GM12878 (cell line): ENCODE measurements at regions not wholly inside any gene's neighbourhood (a gene's known extent, or its start where the extent isn't known, plus 50 kb on each side); places are given as distances from the start of the nearest gene placed in this dataset.

ENCODE experiments used
- ATAC-seq: fragments of 200-7000 bp; cut with Tn5 transposase; 3 replicates; pipeline ENCODE4 v1.9.1; 2020; ENCODE audit warnings: mild to moderate bottlenecking, moderate library complexity
- BruUV-seq: library from RNA; stranded (reverse); fragments of 400-500 nt; replicated peaks from 2 replicates; lab custom pipeline; 2021; lab: Mats Ljungman, UMichigan
- CTCF ChIA-PET: fragments of 300-600 bp; sonication (Branson Sonifier 250); formaldehyde crosslinking; extraction: SDS; loops from one replicate; lab custom pipeline; 2021; ENCODE audit warnings: inconsistent platforms; lab: Yijun Ruan, JAX
- POLR2A ChIA-PET: fragments of 350-600 bp; formaldehyde crosslinking; extraction: SDS; loops from one replicate; lab custom pipeline; 2021; ENCODE audit warnings: inconsistent platforms; lab: Charles Lee
- RAD21 ChIA-PET: fragments of 300-600 bp; sonication (Branson Sonifier 250); formaldehyde crosslinking; loops from one replicate; lab custom pipeline; 2023; ENCODE audit warnings: antibody characterized with exemption; ENCODE audit not compliant: unreplicated experiment; lab: Charles Lee
- SMC1A ChIA-PET: fragments of 300-600 bp; sonication (Branson Sonifier 250); formaldehyde crosslinking; loops from one replicate; lab custom pipeline; 2023; ENCODE audit not compliant: unreplicated experiment, uncharacterized antibody; lab: Charles Lee
- DNase-seq: peaks from one replicate; pipeline ENCODE4 v3.0.0-alpha.2; 2011; ENCODE audit warnings: low read depth, low spot score
- FAIRE-seq: peaks from 3 replicates; lab custom pipeline; 2011; peaks lifted over from hg19 to GRCh38; lab: Jason Lieb, UNC
- H2AFZ ChIP-seq: 2 replicates; pipeline ENCODE4 v1.6.0; 2011; ENCODE audit warnings: low read depth, low read length, control low read depth; ENCODE audit not compliant: control insufficient read depth
- H3K27ac ChIP-seq: 2 replicates; pipeline ENCODE4 v1.5.1; 2011; ENCODE audit warnings: control low read depth; ENCODE audit not compliant: control insufficient read depth, insufficient read depth
- H3K27me3 ChIP-seq, 2 experiments: replicated peaks in 1 of 2; 2 replicates each; pipeline versions ENCODE4 v1.6.0 to v1.6.1; 2011; ENCODE audit warnings: low read length in 1 of 2; ENCODE audit not compliant: control insufficient read depth in 2 of 2, insufficient read depth in 2 of 2
- H3K36me3 ChIP-seq, 2 experiments: 2 replicates each; pipeline ENCODE4 v1.5.1; 2011; ENCODE audit warnings: low read length in 1 of 2; ENCODE audit not compliant: control insufficient read depth in 2 of 2, insufficient read depth in 2 of 2
- H3K4me1 ChIP-seq: 2 replicates; pipeline ENCODE4 v1.6.1; 2011; ENCODE audit warnings: mild to moderate bottlenecking, low read length, moderate library complexity, mixed read lengths; ENCODE audit not compliant: control insufficient read depth, insufficient read depth
- H3K4me2 ChIP-seq: 2 replicates; pipeline ENCODE4 v1.6.0; 2011; ENCODE audit warnings: control low read depth; ENCODE audit not compliant: control insufficient read depth, insufficient read depth
- H3K4me3 ChIP-seq: fragments of 200-600 bp; sonication (generic); 2 replicates; pipeline ENCODE4 v1.5.1; 2016
- H3K79me2 ChIP-seq: 2 replicates; pipeline ENCODE4 v1.6.0; 2011; ENCODE audit warnings: low read length; ENCODE audit not compliant: control insufficient read depth, insufficient read depth
- H3K9ac ChIP-seq: 2 replicates; pipeline ENCODE4 v1.8.0; 2011; ENCODE audit warnings: low read length, control low read depth, mixed read lengths; ENCODE audit not compliant: control insufficient read depth, insufficient read depth
- H3K9me3 ChIP-seq: replicated peaks from 3 replicates; pipeline ENCODE4 v1.5.1; 2011; ENCODE audit warnings: mild to moderate bottlenecking, low read length; ENCODE audit not compliant: control insufficient read depth, insufficient read depth
- H4K20me1 ChIP-seq: 2 replicates; pipeline ENCODE4 v1.6.0; 2011; ENCODE audit not compliant: control insufficient read depth, insufficient read depth
- EZH2 ChIP-seq: IDR thresholded peaks from 2 replicates; pipeline ENCODE4 v1.6.1; 2012; ENCODE audit warnings: low read depth, mild to moderate bottlenecking, control low read depth, inconsistent platforms, low read length, borderline replicate concordance; ENCODE audit not compliant: control insufficient read depth
- HDAC6 ChIP-seq: fragments of 200-600 bp; sonication (generic); IDR thresholded peaks from one replicate; pipeline ENCODE4 v1.8.0; 2017; ENCODE audit warnings: antibody characterized with exemption; ENCODE audit not compliant: unreplicated experiment
- MEF2B ChIP-seq: fragments of 450-650 bp; IDR thresholded peaks from 2 replicates; pipeline ENCODE4 v1.6.1; 2018; ENCODE audit warnings: mild to moderate bottlenecking, moderate library complexity; ENCODE audit not compliant: partially characterized antibody, poor library complexity, severe bottlenecking
- POU2F2 ChIP-seq: IDR thresholded peaks from 3 replicates; pipeline ENCODE4 v1.6.1; 2011; ENCODE audit warnings: low read depth, mild to moderate bottlenecking, low read length, borderline replicate concordance
- SIN3A ChIP-seq: IDR thresholded peaks from 2 replicates; pipeline ENCODE4 v1.6.1; 2012; ENCODE audit warnings: low read depth, low read length, improper control_type of control experiment
- SMARCA5 ChIP-seq: fragments of 450-650 bp; IDR thresholded peaks from 2 replicates; pipeline ENCODE4 v1.6.1; 2017; ENCODE audit warnings: mild to moderate bottlenecking
- ZBED1 ChIP-seq: IDR thresholded peaks from 2 replicates; pipeline ENCODE4 v1.6.1; 2016; ENCODE audit warnings: borderline replicate concordance
- ZNF217 ChIP-seq: fragments of 450-650 bp; IDR thresholded peaks from 2 replicates; pipeline ENCODE4 v1.6.1; 2017; ENCODE audit warnings: antibody characterized with exemption, mild to moderate bottlenecking
- WGBS: methylation state at CpG from one replicate; pipeline ENCODE4 v1.1.6; 2016; ENCODE audit warnings: low lambda C conversion rate; ENCODE audit not compliant: insufficient replicate concordance, insufficient coverage; ENCODE audit errors: missing lambda C conversion rate; 5-methylcytosine and 5-hydroxymethylcytosine counted together
- in situ Hi-C: fragments of 300-500 bp; cut with MboI; formaldehyde crosslinking; loops from 9 replicates; pipeline ENCODE4 v1.14.3; 2018; ENCODE audit warnings: mixed read lengths
- intact Hi-C: fragments of 100-400 bp; cut with micrococcal nuclease; formaldehyde crosslinking; loops from one replicate; pipeline ENCODE4 v1.14.2; 2022; ENCODE audit not compliant: unreplicated experiment
- TF ChIP-seq, protein P1 (sequence below): fragments of 450-650 bp; IDR thresholded peaks from 2 replicates; pipeline ENCODE4 v1.6.1; 2017; ENCODE audit warnings: antibody characterized with exemption, mild to moderate bottlenecking, moderate library complexity

DNA sequence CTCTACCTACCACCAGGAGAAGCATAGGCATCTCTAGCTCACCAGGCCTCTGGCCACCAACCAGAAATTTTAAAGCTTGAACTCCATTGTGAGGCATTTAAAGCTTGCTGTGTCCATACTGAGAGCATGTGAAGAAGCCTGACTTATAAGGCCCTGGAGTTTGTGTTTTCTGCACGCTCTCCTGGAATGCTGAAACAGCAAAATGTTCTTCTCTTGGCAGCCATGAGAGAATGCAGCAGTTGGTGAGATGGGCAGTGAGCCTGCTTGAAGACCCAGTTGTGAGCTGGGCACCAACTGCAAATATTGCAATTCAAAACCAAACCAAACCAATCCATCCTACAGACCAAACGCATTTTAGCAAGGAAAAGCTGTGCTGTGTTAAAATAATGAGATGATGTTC, 170.0 kb upstream of the IVNS1ABP start:
- intact Hi-C loops (no loop called here), in situ Hi-C loops (no loop called here)
- ChIA-PET SMC1A (interaction anchor here (0.6 kb wide), 1 partner anchor 415 kb away, joined by 3 read pairs; no protein-coding TSS in a partner anchor), RAD21 (no interaction called here), CTCF (interaction anchor here (1.1 to 1.4 kb wide), 2 partner anchors 21 to 109 kb away, joined by 3 to 4 read pairs; no protein-coding TSS in a partner anchor), POLR2A (no interaction called here)
- no peak overlapping the region for H3K9ac ChIP-seq
- H3K27ac ChIP-seq, result no peak overlapping the region
- no peaks in the 10 kb centered on the region for H4K20me1 ChIP-seq
- WGBS, result 64% methylated on average over 2 of the region's 2 CpGs
- ATAC-seq, result no peak
- H3K4me1 ChIP-seq, result no peaks in the 10 kb centered on the region
- no peak for DNase-seq
- no peaks in the 10 kb centered on the region for H3K36me3 ChIP-seq
- FAIRE-seq, result no peak
- H2AFZ ChIP-seq, result no peak overlapping the region
- H3K79me2 ChIP-seq, result no peaks in the 10 kb centered on the region
- H3K4me2 ChIP-seq, result no peak overlapping the region
- H3K9me3 ChIP-seq, result no peaks in the 10 kb centered on the region
- TF ChIP-seq ZBED1, result no peak
- TF ChIP-seq SMARCA5, result no peak
- no peak for TF ChIP-seq SIN3A
- no peak for TF ChIP-seq MEF2B
- TF ChIP-seq ZNF217, result no peak
- TF ChIP-seq, protein P1, sequence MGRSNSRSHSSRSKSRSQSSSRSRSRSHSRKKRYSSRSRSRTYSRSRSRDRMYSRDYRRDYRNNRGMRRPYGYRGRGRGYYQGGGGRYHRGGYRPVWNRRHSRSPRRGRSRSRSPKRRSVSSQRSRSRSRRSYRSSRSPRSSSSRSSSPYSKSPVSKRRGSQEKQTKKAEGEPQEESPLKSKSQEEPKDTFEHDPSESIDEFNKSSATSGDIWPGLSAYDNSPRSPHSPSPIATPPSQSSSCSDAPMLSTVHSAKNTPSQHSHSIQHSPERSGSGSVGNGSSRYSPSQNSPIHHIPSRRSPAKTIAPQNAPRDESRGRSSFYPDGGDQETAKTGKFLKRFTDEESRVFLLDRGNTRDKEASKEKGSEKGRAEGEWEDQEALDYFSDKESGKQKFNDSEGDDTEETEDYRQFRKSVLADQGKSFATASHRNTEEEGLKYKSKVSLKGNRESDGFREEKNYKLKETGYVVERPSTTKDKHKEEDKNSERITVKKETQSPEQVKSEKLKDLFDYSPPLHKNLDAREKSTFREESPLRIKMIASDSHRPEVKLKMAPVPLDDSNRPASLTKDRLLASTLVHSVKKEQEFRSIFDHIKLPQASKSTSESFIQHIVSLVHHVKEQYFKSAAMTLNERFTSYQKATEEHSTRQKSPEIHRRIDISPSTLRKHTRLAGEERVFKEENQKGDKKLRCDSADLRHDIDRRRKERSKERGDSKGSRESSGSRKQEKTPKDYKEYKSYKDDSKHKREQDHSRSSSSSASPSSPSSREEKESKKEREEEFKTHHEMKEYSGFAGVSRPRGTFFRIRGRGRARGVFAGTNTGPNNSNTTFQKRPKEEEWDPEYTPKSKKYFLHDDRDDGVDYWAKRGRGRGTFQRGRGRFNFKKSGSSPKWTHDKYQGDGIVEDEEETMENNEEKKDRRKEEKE, result no peak
- no peak for TF ChIP-seq EZH2
- TF ChIP-seq HDAC6, result no peak
- TF ChIP-seq POU2F2, result no peak
- no peaks in the 10 kb centered on the region for H3K27me3 ChIP-seq
- no TSS peak for BruUV-seq
- no peak overlapping the region for H3K4me3 ChIP-seq
